ENCODE measurements at regions not wholly inside any gene's neighbourhood (a gene's known extent, or its start where the extent isn't known, plus 50 kb on each side); places are given as distances from the start of the nearest gene placed in this dataset.

DNA sequence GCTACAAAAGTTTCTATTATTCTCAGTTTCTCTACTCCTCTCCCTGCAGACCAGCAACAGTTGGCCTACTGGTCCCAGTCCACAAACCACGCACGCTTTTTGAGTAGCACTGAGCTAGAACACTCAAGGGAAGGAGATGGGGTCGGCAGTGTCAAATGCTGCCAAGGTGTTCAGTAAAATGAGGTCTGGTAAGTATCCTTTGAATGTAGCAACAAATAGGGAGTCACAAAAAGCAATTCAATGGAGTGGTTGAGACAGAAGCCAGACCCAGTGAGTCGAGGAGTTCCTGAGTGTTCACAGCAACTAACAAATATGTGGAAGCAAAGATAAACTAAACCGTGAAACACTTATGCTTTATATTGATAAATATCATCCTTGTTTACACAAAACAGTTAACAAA, 355.7 kb downstream of the MID1IP1 start:
- TF ChIP-seq POLR2AphosphoS5 (IDR thresholded peaks at IDR 0.05) (no peak), EP300 (IDR thresholded peaks at IDR 0.05; ENCODE audit: low read depth) (no peak)
- TF ChIP-seq, protein P1, sequence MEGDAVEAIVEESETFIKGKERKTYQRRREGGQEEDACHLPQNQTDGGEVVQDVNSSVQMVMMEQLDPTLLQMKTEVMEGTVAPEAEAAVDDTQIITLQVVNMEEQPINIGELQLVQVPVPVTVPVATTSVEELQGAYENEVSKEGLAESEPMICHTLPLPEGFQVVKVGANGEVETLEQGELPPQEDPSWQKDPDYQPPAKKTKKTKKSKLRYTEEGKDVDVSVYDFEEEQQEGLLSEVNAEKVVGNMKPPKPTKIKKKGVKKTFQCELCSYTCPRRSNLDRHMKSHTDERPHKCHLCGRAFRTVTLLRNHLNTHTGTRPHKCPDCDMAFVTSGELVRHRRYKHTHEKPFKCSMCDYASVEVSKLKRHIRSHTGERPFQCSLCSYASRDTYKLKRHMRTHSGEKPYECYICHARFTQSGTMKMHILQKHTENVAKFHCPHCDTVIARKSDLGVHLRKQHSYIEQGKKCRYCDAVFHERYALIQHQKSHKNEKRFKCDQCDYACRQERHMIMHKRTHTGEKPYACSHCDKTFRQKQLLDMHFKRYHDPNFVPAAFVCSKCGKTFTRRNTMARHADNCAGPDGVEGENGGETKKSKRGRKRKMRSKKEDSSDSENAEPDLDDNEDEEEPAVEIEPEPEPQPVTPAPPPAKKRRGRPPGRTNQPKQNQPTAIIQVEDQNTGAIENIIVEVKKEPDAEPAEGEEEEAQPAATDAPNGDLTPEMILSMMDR (IDR thresholded peaks at IDR 0.05): no peak

All from transverse colon (tissue), 4 donors.